Heart left ventricle (tissue), 13 donors: ENCODE measurements at regions not wholly inside any gene's neighbourhood (a gene's known extent, or its start where the extent isn't known, plus 50 kb on each side); places are given as distances from the start of the nearest gene placed in this dataset.

Experiments used
- CTCF ChIP-seq, 12 donors: fragments of 200-600 bp; sonication (generic) in 4 of 12; IDR thresholded peaks; one replicate each; pipeline versions ENCODE4 v1.5.0 to v1.8.0; 2018 to 2022; ENCODE audit warnings: antibody characterized with exemption in 12 of 12, mild to moderate bottlenecking in 5 of 12
- POLR2A ChIP-seq, 2 donors: fragments of 450-650 bp; IDR thresholded peaks; one replicate each; pipeline ENCODE4 v1.6.1; 2017; ENCODE audit warnings: antibody characterized with exemption in 2 of 2, mild to moderate bottlenecking in 2 of 2, moderate library complexity in 2 of 2
- donor health status: ischemic (EF 13 %, LVEDD 7.1; RV severe dilation, severe dysfunction).
- donor health status: DM: no; HTN: yes; CAD: no.
- donor health status: DM: no; HTN: no; CAD: no.
- donor health status: ischemic (EF 25% LVEDD 6.9; RV normal size, moderate dysfunction).
- donor health status: ischemic (EF 25% LVEDD 5.7; RV mildly dilated, moderate dysfunction).
- donor health status: ischemic (EF 35%, LVEDD 5.7; RV mildly dilated, moderate dysfunction).
- donor health status: nonischemic (EF 11% LVEDD 7.7; RV severe dilation, severe dysfunction).
- donor health status: DM: yes; HTN: yes; CAD: no.
- donor health status: PGD.
- donor health status: ischemic (EF 29% LVEDD 5.4; RV normal size, mild dysfunction).
- donor health status: nonischemic (EF 23%, LVEDD 6.1; RV moderate dilation, normal function).

- TF ChIP-seq CTCF (IDR thresholded peaks at IDR 0.05), result no peak
- no peak for TF ChIP-seq POLR2A (IDR thresholded peaks at IDR 0.05)
Observed at GRCh38 chrX:39401483-39402110, 600.3 kb downstream of the MID1IP1 start.
